HFFc6 (cell line): ENCODE measurements at regions not wholly inside any gene's neighbourhood (a gene's known extent, or its start where the extent isn't known, plus 50 kb on each side); places are given as distances from the start of the nearest gene placed in this dataset.

Experiments used
- DNase-seq: peaks from one replicate; pipeline ENCODE4 v3.0.0-alpha.2; 2018
- H3K27ac Mint-ChIP-seq: 2 replicates; pipeline ENCODE4 v1.8.0; 2020; ENCODE audit warnings: mild to moderate bottlenecking, mixed read lengths
- H3K27me3 Mint-ChIP-seq: 2 replicates; pipeline ENCODE4 v1.8.0; 2021; ENCODE audit warnings: mild to moderate bottlenecking, moderate library complexity, mixed read lengths; ENCODE audit not compliant: insufficient read depth
- H3K36me3 Mint-ChIP-seq: 2 replicates; pipeline ENCODE4 v1.8.0; 2021; ENCODE audit warnings: low read depth, mixed read lengths
- H3K4me1 Mint-ChIP-seq: 2 replicates; pipeline ENCODE4 v1.8.0; 2020; ENCODE audit warnings: low read depth, mixed read lengths
- H3K4me3 Mint-ChIP-seq: 2 replicates; pipeline ENCODE4 v1.8.0; 2020; ENCODE audit warnings: mild to moderate bottlenecking, moderate library complexity, mixed read lengths
- H3K9me3 Mint-ChIP-seq: 2 replicates; pipeline ENCODE4 v1.8.0; 2020; ENCODE audit warnings: mild to moderate bottlenecking, mixed read lengths
- CTCF ChIP-seq: fragments of 200-600 bp; sonication (generic); IDR thresholded peaks from 2 replicates; pipeline ENCODE4 v1.5.0; 2021; ENCODE audit warnings: antibody characterized with exemption, mild to moderate bottlenecking

- no peak overlapping the region for H3K4me3 Mint-ChIP-seq
- no peaks in the 10 kb centered on the region for H3K36me3 Mint-ChIP-seq
- TF ChIP-seq CTCF, result no peak
These were observed 183.1 kb downstream of the CAND1 start for GRCh38 chr12:67452119-67452805.

GRCh38 chr12:67453191-67453590 lies 184.0 kb downstream of the CAND1 start:
- no peak overlapping the region for H3K4me3 Mint-ChIP-seq
- H3K27me3 Mint-ChIP-seq, result peaks cover 2% of the 10 kb centered on the region
- H3K9me3 Mint-ChIP-seq, result no peaks in the 10 kb centered on the region
- DNase-seq, result no peak
- H3K27ac Mint-ChIP-seq, result no peak overlapping the region
- H3K4me1 Mint-ChIP-seq, result peaks cover 31% of the 10 kb centered on the region
- no peak for TF ChIP-seq CTCF
- H3K36me3 Mint-ChIP-seq, result no peaks in the 10 kb centered on the region

More at GRCh38 chr12:67452119-67452805, 183.1 kb downstream of the CAND1 start:
- H3K4me1 Mint-ChIP-seq, result peaks cover 22% of the 10 kb centered on the region
- DNase-seq, result no peak
- no peaks in the 10 kb centered on the region for H3K9me3 Mint-ChIP-seq
- no peak overlapping the region for H3K27ac Mint-ChIP-seq
- peaks cover 2% of the 10 kb centered on the region for H3K27me3 Mint-ChIP-seq

GRCh38 chr12:67455236-67455635 lies 186.1 kb downstream of the CAND1 start:
- H3K36me3 Mint-ChIP-seq, result no peaks in the 10 kb centered on the region
- H3K9me3 Mint-ChIP-seq, result no peaks in the 10 kb centered on the region
- H3K27ac Mint-ChIP-seq, result no peak overlapping the region
- H3K4me1 Mint-ChIP-seq, result peaks cover 26% of the 10 kb centered on the region
- DNase-seq, result no peak
- peaks cover 2% of the 10 kb centered on the region for H3K27me3 Mint-ChIP-seq
- TF ChIP-seq CTCF, result no peak
- no peak overlapping the region for H3K4me3 Mint-ChIP-seq

GRCh38 chr12:67456431-67456901 lies 187.3 kb downstream of the CAND1 start:
- Mint-ChIP-seq H3K27ac (no peak overlapping the region), H3K4me1 (peaks cover 26% of the 10 kb centered on the region), H3K4me3 (peak overlapping the region; percentile 9; the same call in 1 of the 2 replicates), H3K9me3 (no peaks in the 10 kb centered on the region), H3K27me3 (peaks cover 7% of the 10 kb centered on the region; the same call in 1 of the 2 replicates), H3K36me3 (no peaks in the 10 kb centered on the region)
- peak; percentile 25 for DNase-seq
- TF ChIP-seq CTCF, result no peak

DNA sequence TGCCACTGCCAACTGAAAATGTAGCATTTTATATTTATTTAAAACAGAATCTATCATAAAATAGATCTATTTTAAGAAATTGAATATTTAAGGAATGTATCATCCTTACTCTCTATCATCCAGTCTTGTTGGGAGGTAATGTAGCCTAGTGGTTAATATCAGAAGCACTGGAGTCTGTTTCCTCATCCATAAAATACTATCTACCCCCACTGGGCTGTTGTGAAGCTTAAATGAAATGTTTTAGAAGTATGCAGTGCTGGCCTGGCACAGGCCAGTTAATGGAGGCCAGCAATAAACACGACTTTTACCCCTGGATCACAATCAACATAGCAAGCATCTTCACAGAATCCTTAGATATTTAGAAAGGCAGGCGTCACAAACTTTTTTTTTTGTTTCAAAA lies 188.0 kb downstream of the CAND1 start:
- peaks cover 7% of the 10 kb centered on the region; the same call in 1 of the 2 replicates for H3K27me3 Mint-ChIP-seq
- no peaks in the 10 kb centered on the region for H3K9me3 Mint-ChIP-seq
- H3K27ac Mint-ChIP-seq, result no peak overlapping the region
- H3K4me3 Mint-ChIP-seq, result no peak overlapping the region
- TF ChIP-seq CTCF, result no peak
- no peaks in the 10 kb centered on the region for H3K36me3 Mint-ChIP-seq
- no peak for DNase-seq
- H3K4me1 Mint-ChIP-seq, result peaks cover 26% of the 10 kb centered on the region
